Endothelial cell of umbilical vein (primary cell): ENCODE measurements at regions not wholly inside any gene's neighbourhood (a gene's known extent, or its start where the extent isn't known, plus 50 kb on each side); places are given as distances from the start of the nearest gene placed in this dataset.

ENCODE experiments used
- BruUV-seq: library from RNA; stranded (reverse); fragments of 400-500 nt; replicated peaks from 2 replicates; lab custom pipeline; 2021; lab: Mats Ljungman, UMichigan
- CTCF ChIA-PET: fragments of 300-600, 350-600 bp; sonication (Branson Sonifier 250); formaldehyde crosslinking; loops from one replicate; lab custom pipeline; 2021; ENCODE audit warnings: antibody characterized with exemption, inconsistent platforms; lab: Charles Lee
- POLR2A ChIA-PET: fragments of 300-600, 350-600 bp; sonication (Branson Sonifier 250); formaldehyde crosslinking; loops from one replicate; lab custom pipeline; 2021; ENCODE audit warnings: antibody characterized with exemption, inconsistent platforms; lab: Charles Lee
- DNase-seq: peaks from one replicate; pipeline ENCODE4 v3.0.0-alpha.2; 2011; ENCODE audit warnings: low read depth, low spot score
- FAIRE-seq: peaks from 2 replicates; lab custom pipeline; 2011; peaks lifted over from hg19 to GRCh38; lab: Jason Lieb, UNC
- H2AFZ ChIP-seq: 2 replicates; pipeline ENCODE4 v1.6.0; 2012; ENCODE audit warnings: low read depth, low read length, control low read depth, inconsistent platforms
- H3K27ac ChIP-seq: 2 replicates; pipeline ENCODE4 v1.5.1; 2011; ENCODE audit warnings: low read depth, mild to moderate bottlenecking, control low read depth, low read length, moderate library complexity; ENCODE audit not compliant: insufficient read depth
- H3K27me3 ChIP-seq, 2 experiments: 2 replicates each; pipeline versions ENCODE4 v1.6.0 to v1.6.1; 2011; ENCODE audit warnings: low read length in 2 of 2, mixed read lengths in 1 of 2; ENCODE audit not compliant: control insufficient read depth in 2 of 2, insufficient read depth in 2 of 2
- H3K36me3 ChIP-seq, 2 experiments: 2 replicates in 1 of 2; 3 replicates in 1 of 2; pipeline ENCODE4 v1.5.1; 2011; ENCODE audit warnings: low read length in 2 of 2, mild to moderate bottlenecking in 1 of 2, moderate library complexity in 1 of 2; ENCODE audit not compliant: control insufficient read depth in 2 of 2, insufficient read depth in 2 of 2; ENCODE audit errors: extremely low read depth in 1 of 2
- H3K4me1 ChIP-seq: 3 replicates; pipeline ENCODE4 v1.5.1; 2011; ENCODE audit warnings: mild to moderate bottlenecking, low read length; ENCODE audit not compliant: control insufficient read depth, insufficient read depth; ENCODE audit errors: extremely low read depth
- H3K4me2 ChIP-seq: 2 replicates; pipeline ENCODE4 v1.6.1; 2011; ENCODE audit warnings: low read length, control low read depth, mixed read lengths; ENCODE audit not compliant: insufficient read depth
- H3K4me3 ChIP-seq, 3 experiments: fragments of 200-600 bp in 1 of 3; sonication (generic), shearing (Covaris generic) in 1 of 3; replicated peaks in 1 of 3; 2 replicates each; pipeline ENCODE4 v1.5.1; 2011 to 2016; ENCODE audit warnings: control low read depth in 3 of 3, low read length in 3 of 3, mild to moderate bottlenecking in 2 of 3, inconsistent platforms in 1 of 3, low read depth in 1 of 3, moderate library complexity in 1 of 3; ENCODE audit not compliant: insufficient read depth in 1 of 3
- H3K79me2 ChIP-seq: 2 replicates; pipeline ENCODE4 v1.6.0; 2012; ENCODE audit warnings: low read length, inconsistent platforms; ENCODE audit not compliant: control insufficient read depth, insufficient read depth
- H3K9ac ChIP-seq: replicated peaks from 2 replicates; pipeline ENCODE3; 2011; ENCODE audit warnings: low read length, control low read depth; ENCODE audit not compliant: insufficient read depth; ENCODE audit errors: extremely low read depth
- H3K9me1 ChIP-seq: replicated peaks from 3 replicates; pipeline ENCODE4 v1.6.0; 2011; ENCODE audit warnings: mild to moderate bottlenecking, low read length; ENCODE audit not compliant: control insufficient read depth, insufficient read depth; ENCODE audit errors: extremely low read depth
- H3K9me3 ChIP-seq: replicated peaks from 2 replicates; pipeline ENCODE4 v1.5.1; 2012; ENCODE audit warnings: low read length, inconsistent platforms; ENCODE audit not compliant: control insufficient read depth, insufficient read depth
- H4K20me1 ChIP-seq: replicated peaks from 2 replicates; pipeline ENCODE3; 2011; ENCODE audit warnings: mild to moderate bottlenecking, low read length; ENCODE audit not compliant: control insufficient read depth, insufficient read depth; ENCODE audit errors: extremely low read depth
- CTCF ChIP-seq, 2 donors: IDR thresholded peaks; 1 replicate in 1 of 2; 2 replicates in 1 of 2; pipeline ENCODE4 v1.5.1; 2011; ENCODE audit warnings: low read length in 2 of 2, mild to moderate bottlenecking in 2 of 2, moderate library complexity in 2 of 2, control low read depth in 1 of 2, inconsistent platforms in 1 of 2, low read depth in 1 of 2; ENCODE audit not compliant: insufficient read depth in 1 of 2; ENCODE audit errors: extremely low read depth in 1 of 2
- EZH2 ChIP-seq: IDR thresholded peaks from 2 replicates; pipeline ENCODE4 v1.6.1; 2012; ENCODE audit warnings: borderline replicate concordance, low read depth, mild to moderate bottlenecking, moderate library complexity, low read length, inconsistent platforms; ENCODE audit not compliant: severe bottlenecking
- FOS ChIP-seq: IDR thresholded peaks from 2 replicates; pipeline ENCODE4 v1.6.1; 2011; ENCODE audit warnings: mild to moderate bottlenecking, low read length, moderate library complexity, borderline replicate concordance; ENCODE audit not compliant: insufficient read depth
- GATA2 ChIP-seq: IDR thresholded peaks from 2 replicates; pipeline ENCODE4 v1.7.0; 2011; ENCODE audit warnings: low read depth, mild to moderate bottlenecking, moderate library complexity, mixed read lengths, low read length; ENCODE audit not compliant: insufficient read length, insufficient read depth
- JUN ChIP-seq: IDR thresholded peaks from 2 replicates; pipeline ENCODE4 v1.6.1; 2011; ENCODE audit warnings: borderline replicate concordance, low read depth; ENCODE audit not compliant: insufficient read length, insufficient read depth
- MAX ChIP-seq: IDR thresholded peaks from 2 replicates; pipeline ENCODE4 v1.6.1; 2011; ENCODE audit not compliant: insufficient read depth, insufficient read length
- MYC ChIP-seq: IDR thresholded peaks from one replicate; pipeline ENCODE4 v1.6.1; 2011; ENCODE audit warnings: mild to moderate bottlenecking, low read depth, low read length
- POLR2A ChIP-seq: IDR thresholded peaks from 2 replicates; pipeline ENCODE4 v1.6.1; 2012; ENCODE audit warnings: low read depth, mild to moderate bottlenecking, control low read depth, low read length
- POLR2AphosphoS5 ChIP-seq: IDR thresholded peaks from 2 replicates; pipeline ENCODE4 v1.6.1; 2012; ENCODE audit warnings: low read depth, mild to moderate bottlenecking, control low read depth, low read length, moderate library complexity; ENCODE audit not compliant: insufficient read depth
- dilution Hi-C: fragments of 300-500 bp; cut with MboI; formaldehyde crosslinking; loops from one replicate; pipeline ENCODE4 v1.15.0; 2019; ENCODE audit warnings: low sequenced_read_pairs; ENCODE audit not compliant: extremely low pct_ligation_motif_present
- intact Hi-C: fragments of 100-400 bp; cut with micrococcal nuclease; formaldehyde crosslinking; loops from one replicate; pipeline ENCODE4 v1.10.0; 2022

GRCh38 chr3:176842914-176843313 lies 354.4 kb downstream of the TBL1XR1 start:
- no peak for FAIRE-seq
- Histone ChIP-seq H3K4me2 (no peak overlapping the region), H3K9ac (no peak overlapping the region), H3K9me3 (no peaks in the 10 kb centered on the region), H3K27ac (no peak overlapping the region), H2AFZ (no peak overlapping the region), H3K36me3 (no peaks in the 10 kb centered on the region), H3K4me1 (no peaks in the 10 kb centered on the region), H3K9me1 (no peaks in the 10 kb centered on the region), H4K20me1 (no peaks in the 10 kb centered on the region), H3K27me3 (no peaks in the 10 kb centered on the region), H3K79me2 (no peaks in the 10 kb centered on the region), H3K4me3 (no peak overlapping the region)
- no TSS peak for BruUV-seq
- DNase-seq = no peak
- dilution Hi-C loops = no loop called here
- CTCF ChIA-PET = no interaction called here
- intact Hi-C loops = no loop called here
- TF ChIP-seq POLR2AphosphoS5 (no peak), POLR2A (no peak), MAX (no peak), JUN (no peak)
- POLR2A ChIA-PET = no interaction called here

GRCh38 chr3:176840641-176841286 lies 356.5 kb downstream of the TBL1XR1 start:
- no peak for FAIRE-seq
- POLR2A ChIA-PET = no interaction called here
- no TSS peak for BruUV-seq

More at GRCh38 chr3:176840641-176841286, 356.5 kb downstream of the TBL1XR1 start:
- Histone ChIP-seq H3K27ac (no peak overlapping the region), H2AFZ (no peak overlapping the region), H4K20me1 (no peaks in the 10 kb centered on the region), H3K36me3 (no peaks in the 10 kb centered on the region), H3K4me3 (no peak overlapping the region), H3K4me1 (no peaks in the 10 kb centered on the region), H3K9ac (no peak overlapping the region), H3K9me1 (no peaks in the 10 kb centered on the region), H3K9me3 (no peaks in the 10 kb centered on the region), H3K4me2 (no peak overlapping the region), H3K79me2 (no peaks in the 10 kb centered on the region), H3K27me3 (no peaks in the 10 kb centered on the region)
- CTCF ChIA-PET = no interaction called here
- dilution Hi-C loops = no loop called here
- no peak for DNase-seq
- TF ChIP-seq JUN (no peak), FOS (no peak), MYC (no peak), CTCF (IDR thresholded peaks at IDR 0.05; ENCODE audit: extremely low read depth in 1 of 2, insufficient read depth in 1 of 2, low read depth in 1 of 2, low read length in 2 of 2) (no peak), GATA2 (no peak), POLR2AphosphoS5 (no peak), EZH2 (no peak), MAX (no peak), POLR2A (no peak)
- intact Hi-C loops = no loop called here
